ENCODE measurements at regions not wholly inside any gene's neighbourhood (a gene's known extent, or its start where the extent isn't known, plus 50 kb on each side); places are given as distances from the start of the nearest gene placed in this dataset.

GRCh38 chr1:186595969-186596368 lies 84.3 kb downstream of the PTGS2 start:
- Histone ChIP-seq H3K36me3 (ENCODE audit: insufficient read depth, low read length) (no peaks in the 10 kb centered on the region), H4K20me1 (ENCODE audit: insufficient read depth, low read length) (no peaks in the 10 kb centered on the region), H3K4me3 (ENCODE audit: low read depth, low read length, poor library complexity, severe bottlenecking) (no peak overlapping the region), H3K79me2 (ENCODE audit: insufficient read depth, low read depth, low read length) (no peaks in the 10 kb centered on the region), H3K4me2 (ENCODE audit: low read length) (no peak overlapping the region), H3K27ac (ENCODE audit: low read depth, low read length, poor library complexity, severe bottlenecking) (no peak overlapping the region), H2AFZ (ENCODE audit: low read length) (no peak overlapping the region), H3K9me3 (ENCODE audit: low read length) (no peaks in the 10 kb centered on the region), H3K4me1 (ENCODE audit: insufficient read depth, low read length, poor library complexity, severe bottlenecking) (no peaks in the 10 kb centered on the region), H3K9me2 (ENCODE audit: insufficient read depth, low read length) (no peaks in the 10 kb centered on the region)
- no TSS peak for BruUV-seq (replicated peaks)
- ChIA-PET CTCF (ENCODE audit: unreplicated experiment) (interaction anchor here (1.0 kb wide), 1 partner anchor 9 kb away, joined by 3 read pairs; no protein-coding TSS in a partner anchor), POLR2A (interaction anchor here (0.7 to 1.6 kb wide), 2 partner anchors 17 to 166 kb away, joined by 3 to 5 read pairs; no protein-coding TSS in a partner anchor)
- no peak for TF ChIP-seq CTCF (conservative IDR thresholded peaks at IDR 0.05; ENCODE audit: low read length)
- TF ChIP-seq EZH2phosphoT487 (IDR thresholded peaks at IDR 0.05; ENCODE audit: borderline replicate concordance, low read depth, low read length), result no peak
- intact Hi-C loops (cut with micrococcal nuclease; ENCODE audit: unreplicated experiment), result no loop called here
- no peak for DNase-seq (ENCODE audit: low spot score)

GRCh38 chr1:186578325-186579016 lies 101.8 kb downstream of the PTGS2 start:
- H3K9me3 ChIP-seq (ENCODE audit: low read length), result no peaks in the 10 kb centered on the region
- H4K20me1 ChIP-seq (ENCODE audit: insufficient read depth, low read length), result no peaks in the 10 kb centered on the region
- no peaks in the 10 kb centered on the region; the same call in 1 of the 2 replicates for H3K9me2 ChIP-seq (ENCODE audit: insufficient read depth, low read length)
- H3K4me3 ChIP-seq (ENCODE audit: low read depth, low read length, poor library complexity, severe bottlenecking), result no peak overlapping the region
- no peaks in the 10 kb centered on the region for H3K79me2 ChIP-seq (ENCODE audit: insufficient read depth, low read depth, low read length)
- no TSS peak for BruUV-seq (replicated peaks)
- intact Hi-C loops (cut with micrococcal nuclease; ENCODE audit: unreplicated experiment), result no loop called here
- DNase-seq (ENCODE audit: low spot score), result no peak
- no peaks in the 10 kb centered on the region for H3K4me1 ChIP-seq (ENCODE audit: insufficient read depth, low read length, poor library complexity, severe bottlenecking)
- no peak overlapping the region for H3K4me2 ChIP-seq (ENCODE audit: low read length)
- no peak overlapping the region for H3K27ac ChIP-seq (ENCODE audit: low read depth, low read length, poor library complexity, severe bottlenecking)
- H2AFZ ChIP-seq (ENCODE audit: low read length), result no peak overlapping the region
- POLR2A ChIA-PET, result no interaction called here
- CTCF ChIA-PET (ENCODE audit: unreplicated experiment), result no interaction called here
- TF ChIP-seq CTCF (conservative IDR thresholded peaks at IDR 0.05; ENCODE audit: low read length), result no peak
- no peak for TF ChIP-seq EZH2phosphoT487 (IDR thresholded peaks at IDR 0.05; ENCODE audit: borderline replicate concordance, low read depth, low read length)
- H3K36me3 ChIP-seq (ENCODE audit: insufficient read depth, low read length), result no peaks in the 10 kb centered on the region

GRCh38 chr1:186577633-186578032 lies 102.6 kb downstream of the PTGS2 start:
- Histone ChIP-seq H3K9me3 (ENCODE audit: low read length) (no peaks in the 10 kb centered on the region), H2AFZ (ENCODE audit: low read length) (no peak overlapping the region), H3K36me3 (ENCODE audit: insufficient read depth, low read length) (no peaks in the 10 kb centered on the region), H3K79me2 (ENCODE audit: insufficient read depth, low read depth, low read length) (no peaks in the 10 kb centered on the region), H3K4me2 (ENCODE audit: low read length) (no peak overlapping the region), H3K9me2 (ENCODE audit: insufficient read depth, low read length) (no peaks in the 10 kb centered on the region; the same call in 1 of the 2 replicates), H3K4me1 (ENCODE audit: insufficient read depth, low read length, poor library complexity, severe bottlenecking) (no peaks in the 10 kb centered on the region), H3K27ac (ENCODE audit: low read depth, low read length, poor library complexity, severe bottlenecking) (no peak overlapping the region), H3K4me3 (ENCODE audit: low read depth, low read length, poor library complexity, severe bottlenecking) (no peak overlapping the region), H4K20me1 (ENCODE audit: insufficient read depth, low read length) (no peaks in the 10 kb centered on the region)
- BruUV-seq (replicated peaks), result no TSS peak
- no peak for DNase-seq (ENCODE audit: low spot score)
- intact Hi-C loops (cut with micrococcal nuclease; ENCODE audit: unreplicated experiment), result no loop called here
- ChIA-PET CTCF (ENCODE audit: unreplicated experiment) (no interaction called here), POLR2A (no interaction called here)
- no peak for TF ChIP-seq CTCF (conservative IDR thresholded peaks at IDR 0.05; ENCODE audit: low read length)

Measured in OCI-LY7 (cell line).